Right atrium auricular region (tissue), 2 donors: ENCODE measurements at regions not wholly inside any gene's neighbourhood (a gene's known extent, or its start where the extent isn't known, plus 50 kb on each side); places are given as distances from the start of the nearest gene placed in this dataset.
A peak's percentile ranks its signal among the peaks of the same experiment; 100 is the strongest.

Experiments
- DNase-seq: peaks from one replicate; pipeline ENCODE4 v3.0.0-alpha.2; 2019; ENCODE audit warnings: low spot score
- H3K27ac ChIP-seq, 2 donors: fragments of 200-600 bp; sonication (generic); 1 replicate in 1 of 2; 2 replicates in 1 of 2; pipeline ENCODE4 v1.5.1; 2016 to 2019
- H3K27me3 ChIP-seq, 2 donors: fragments of 200-600 bp; sonication (generic); one replicate each; pipeline versions ENCODE4 v1.5.1 to v1.6.0; 2017 to 2019
- H3K36me3 ChIP-seq: fragments of 200-600 bp; sonication (generic); one replicate; pipeline ENCODE4 v1.5.1; 2016
- H3K4me1 ChIP-seq, 2 donors: fragments of 200-600 bp; sonication (generic); one replicate each; pipeline versions ENCODE4 v1.5.1 to v1.6.0; 2017 to 2019
- H3K4me3 ChIP-seq, 2 donors: fragments of 200-600 bp; sonication (generic); 1 replicate in 1 of 2; 2 replicates in 1 of 2; pipeline ENCODE4 v1.5.1; 2017 to 2019; ENCODE audit warnings: mild to moderate bottlenecking in 1 of 2, moderate library complexity in 1 of 2
- H3K9me3 ChIP-seq, 2 donors: fragments of 200-600 bp; sonication (generic); one replicate each; pipeline ENCODE4 v1.5.1; 2019
- CTCF ChIP-seq, 2 donors: fragments of 200-600 bp; sonication (generic); IDR thresholded peaks; one replicate each; pipeline ENCODE4 v1.5.1; 2019; ENCODE audit warnings: antibody characterized with exemption in 2 of 2

GRCh38 chr3:105965384-105965783, 96.6 kb upstream of the CBLB start:
- Histone ChIP-seq H3K36me3 (no peaks in the 10 kb centered on the region), H3K9me3 (no peaks in the 10 kb centered on the region), H3K27ac (no peak overlapping the region), H3K27me3 (no peaks in the 10 kb centered on the region), H3K4me3 (no peak overlapping the region), H3K4me1 (peaks cover 0 to 17% of the 10 kb centered on the region in 2 donors)
- no peak for DNase-seq
- no peak for TF ChIP-seq CTCF (IDR thresholded peaks at IDR 0.05)

- peaks cover 0 to 4% of the 10 kb centered on the region in 2 donors for H3K9me3 ChIP-seq
- peaks cover 0 to 17% of the 10 kb centered on the region in 2 donors for H3K4me1 ChIP-seq
- no peak overlapping the region for H3K27ac ChIP-seq
- no peak for DNase-seq
- H3K27me3 ChIP-seq = no peaks in the 10 kb centered on the region
- no peak for TF ChIP-seq CTCF (IDR thresholded peaks at IDR 0.05)
- H3K36me3 ChIP-seq = no peaks in the 10 kb centered on the region
- H3K4me3 ChIP-seq = no peak overlapping the region
Measured at GRCh38 chr3:105967117-105967516, 98.3 kb upstream of the CBLB start.

GRCh38 chr3:105970283-105970682, 101.5 kb upstream of the CBLB start:
- Histone ChIP-seq H3K4me1 (peaks cover 0 to 16% of the 10 kb centered on the region in 2 donors), H3K4me3 (no peak overlapping the region), H3K27ac (no peak overlapping the region), H3K36me3 (no peaks in the 10 kb centered on the region), H3K27me3 (no peaks in the 10 kb centered on the region), H3K9me3 (peaks cover 0 to 5% of the 10 kb centered on the region in 2 donors)
- DNase-seq = peak; percentile 63
- TF ChIP-seq CTCF (IDR thresholded peaks at IDR 0.05) = no peak

DNA sequence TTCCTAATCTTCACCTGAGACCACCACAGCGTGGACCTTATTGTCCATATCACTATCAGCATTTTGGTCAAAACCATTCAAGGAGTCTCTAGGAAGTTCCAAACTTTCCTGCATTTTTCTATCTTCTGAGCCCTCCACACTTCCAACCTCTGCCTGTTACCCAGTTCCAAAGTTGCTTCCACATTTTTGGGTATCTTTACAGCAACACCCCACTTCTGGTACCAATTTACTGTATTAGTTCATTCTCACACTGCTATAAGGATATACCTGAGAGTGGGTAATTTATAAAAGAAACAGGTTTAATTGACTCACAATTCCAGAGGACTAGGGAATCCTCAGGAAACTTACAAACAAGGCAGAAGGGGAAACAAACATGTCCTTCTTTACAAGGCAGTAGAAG, 103.3 kb upstream of the CBLB start:
- Histone ChIP-seq H3K36me3 (no peaks in the 10 kb centered on the region), H3K9me3 (peaks cover 0 to 5% of the 10 kb centered on the region in 2 donors), H3K27ac (no peak overlapping the region), H3K4me3 (no peak overlapping the region), H3K27me3 (no peaks in the 10 kb centered on the region), H3K4me1 (peaks cover 0 to 2% of the 10 kb centered on the region in 2 donors)
- TF ChIP-seq CTCF (IDR thresholded peaks at IDR 0.05) = no peak
- no peak for DNase-seq

DNA sequence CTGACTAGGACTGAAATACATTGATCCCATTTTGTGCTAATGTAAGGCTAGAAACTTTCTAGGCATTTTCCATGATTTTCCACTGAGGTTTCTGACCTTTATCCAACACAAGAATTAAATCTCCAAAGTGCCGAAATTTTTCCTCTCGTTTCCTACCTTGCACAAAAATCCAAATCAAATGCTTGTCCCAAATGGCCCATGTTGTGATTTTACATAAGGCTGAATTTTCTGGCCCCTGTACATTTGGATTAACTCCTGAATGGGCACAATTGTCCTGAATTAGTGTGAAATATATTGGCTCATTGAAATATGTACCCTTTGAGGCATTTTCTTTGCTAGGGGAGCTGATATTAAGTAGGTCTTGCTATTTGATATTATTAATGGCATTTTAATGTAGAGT, 105.6 kb upstream of the CBLB start:
- peaks cover 0 to 5% of the 10 kb centered on the region in 2 donors for H3K9me3 ChIP-seq

More for the DNA sequence above, 105.6 kb upstream of the CBLB start:
- no peaks in the 10 kb centered on the region for H3K4me1 ChIP-seq
- H3K27me3 ChIP-seq = no peaks in the 10 kb centered on the region
- no peak for TF ChIP-seq CTCF (IDR thresholded peaks at IDR 0.05)
- H3K4me3 ChIP-seq = no peak overlapping the region
- H3K27ac ChIP-seq = no peak overlapping the region
- H3K36me3 ChIP-seq = no peaks in the 10 kb centered on the region
- no peak for DNase-seq
